ENCODE measurements at regions not wholly inside any gene's neighbourhood (a gene's known extent, or its start where the extent isn't known, plus 50 kb on each side); places are given as distances from the start of the nearest gene placed in this dataset.

- ATAC-seq = no peak
- TF ChIP-seq GLIS3 (CRISPR knock-in tag; IDR thresholded peaks at IDR 0.05) = no peak
- TF ChIP-seq ZFP30 (CRISPR knock-in tag; IDR thresholded peaks at IDR 0.05) = no peak
- no peak for TF ChIP-seq ARNTL (CRISPR knock-in tag; IDR thresholded peaks at IDR 0.05; ENCODE audit: borderline replicate concordance, low read depth)
- TF ChIP-seq CSRNP3 (CRISPR knock-in tag; IDR thresholded peaks at IDR 0.05) = no peak
- no peak for TF ChIP-seq CREB5 (CRISPR knock-in tag; IDR thresholded peaks at IDR 0.05; ENCODE audit: low read depth)
- no peak for TF ChIP-seq ZC3H10 (CRISPR knock-in tag; IDR thresholded peaks at IDR 0.05)
- no peak for TF ChIP-seq ZFP3 (CRISPR knock-in tag; IDR thresholded peaks at IDR 0.05)
- TF ChIP-seq ZNF565 (CRISPR knock-in tag; conservative IDR thresholded peaks at IDR 0.05; ENCODE audit: low read depth) = no peak
- TF ChIP-seq CSDC2 (CRISPR knock-in tag; IDR thresholded peaks at IDR 0.05) = no peak
- no peak for TF ChIP-seq ESRRG (CRISPR knock-in tag; IDR thresholded peaks at IDR 0.05)
- no peak for TF ChIP-seq ISL1 (CRISPR knock-in tag; IDR thresholded peaks at IDR 0.05)
- no peak for TF ChIP-seq ZNF70 (CRISPR knock-in tag; IDR thresholded peaks at IDR 0.05)
- TF ChIP-seq SNAI2 (CRISPR knock-in tag; IDR thresholded peaks at IDR 0.05) = no peak
- no peak for TF ChIP-seq PPARA (CRISPR knock-in tag; IDR thresholded peaks at IDR 0.05; ENCODE audit: borderline replicate concordance)
- no peak for TF ChIP-seq TCF4 (CRISPR knock-in tag; IDR thresholded peaks at IDR 0.05; ENCODE audit: borderline replicate concordance)
Observed at GRCh38 chr1:73813716-73814115, 384.3 kb downstream of the LRRIQ3 start.

GRCh38 chr1:73813236-73813635, 384.7 kb downstream of the LRRIQ3 start:
- TF ChIP-seq ZNF70 (CRISPR knock-in tag; IDR thresholded peaks at IDR 0.05) = no peak
- TF ChIP-seq ARNTL (CRISPR knock-in tag; IDR thresholded peaks at IDR 0.05; ENCODE audit: borderline replicate concordance, low read depth) = no peak
- TF ChIP-seq POU6F1 (CRISPR knock-in tag; IDR thresholded peaks at IDR 0.05; ENCODE audit: borderline replicate concordance, low read depth) = no peak
- no peak for TF ChIP-seq CSDC2 (CRISPR knock-in tag; IDR thresholded peaks at IDR 0.05)
- TF ChIP-seq SNAI2 (CRISPR knock-in tag; IDR thresholded peaks at IDR 0.05) = no peak
- TF ChIP-seq TCF4 (CRISPR knock-in tag; IDR thresholded peaks at IDR 0.05; ENCODE audit: borderline replicate concordance) = no peak
- no peak for TF ChIP-seq CSRNP3 (CRISPR knock-in tag; IDR thresholded peaks at IDR 0.05)
- no peak for TF ChIP-seq ZC3H10 (CRISPR knock-in tag; IDR thresholded peaks at IDR 0.05)
- no peak for TF ChIP-seq ESRRG (CRISPR knock-in tag; IDR thresholded peaks at IDR 0.05)
- no peak for TF ChIP-seq PPARA (CRISPR knock-in tag; IDR thresholded peaks at IDR 0.05; ENCODE audit: borderline replicate concordance)
- ATAC-seq = no peak

GRCh38 chr1:73811798-73812197, 386.2 kb downstream of the LRRIQ3 start:
- ATAC-seq = no peak

GRCh38 chr1:73804935-73805334, 393.0 kb downstream of the LRRIQ3 start:
- ATAC-seq = no peak
- no peak for TF ChIP-seq ZFP3 (CRISPR knock-in tag; IDR thresholded peaks at IDR 0.05)
- no peak for TF ChIP-seq ZNF8 (CRISPR knock-in tag; IDR thresholded peaks at IDR 0.05)
- no peak for TF ChIP-seq ARNTL (CRISPR knock-in tag; IDR thresholded peaks at IDR 0.05; ENCODE audit: borderline replicate concordance, low read depth)
- no peak for TF ChIP-seq ZNF565 (CRISPR knock-in tag; conservative IDR thresholded peaks at IDR 0.05; ENCODE audit: low read depth)
- TF ChIP-seq OSR1 (CRISPR knock-in tag; IDR thresholded peaks at IDR 0.05) = no peak
- no peak for TF ChIP-seq ZC3H10 (CRISPR knock-in tag; IDR thresholded peaks at IDR 0.05)
- no peak for TF ChIP-seq PATZ1 (CRISPR knock-in tag; IDR thresholded peaks at IDR 0.05; ENCODE audit: borderline replicate concordance)
- TF ChIP-seq ZNF70 (CRISPR knock-in tag; IDR thresholded peaks at IDR 0.05) = no peak
- TF ChIP-seq TSHZ2 (CRISPR knock-in tag; IDR thresholded peaks at IDR 0.05) = no peak
- no peak for TF ChIP-seq SNAI2 (CRISPR knock-in tag; IDR thresholded peaks at IDR 0.05)
- no peak for TF ChIP-seq GLIS3 (CRISPR knock-in tag; IDR thresholded peaks at IDR 0.05)
- TF ChIP-seq TCF4 (CRISPR knock-in tag; IDR thresholded peaks at IDR 0.05; ENCODE audit: borderline replicate concordance) = no peak
- no peak for TF ChIP-seq TOX (CRISPR knock-in tag; IDR thresholded peaks at IDR 0.05; ENCODE audit: borderline replicate concordance)
- no peak for TF ChIP-seq BACH2 (CRISPR knock-in tag; IDR thresholded peaks at IDR 0.05; ENCODE audit: borderline replicate concordance)
- TF ChIP-seq ESRRG (CRISPR knock-in tag; IDR thresholded peaks at IDR 0.05) = no peak
- no peak for TF ChIP-seq CSDC2 (CRISPR knock-in tag; IDR thresholded peaks at IDR 0.05)

More at GRCh38 chr1:73811798-73812197, 386.2 kb downstream of the LRRIQ3 start:
- TF ChIP-seq ZFP30 (CRISPR knock-in tag; IDR thresholded peaks at IDR 0.05) (no peak), OSR1 (CRISPR knock-in tag; IDR thresholded peaks at IDR 0.05) (no peak), TCF4 (CRISPR knock-in tag; IDR thresholded peaks at IDR 0.05; ENCODE audit: borderline replicate concordance) (no peak), PPARA (CRISPR knock-in tag; IDR thresholded peaks at IDR 0.05; ENCODE audit: borderline replicate concordance) (no peak), ZNF70 (CRISPR knock-in tag; IDR thresholded peaks at IDR 0.05) (no peak), BACH2 (CRISPR knock-in tag; IDR thresholded peaks at IDR 0.05; ENCODE audit: borderline replicate concordance) (no peak), ZFP3 (CRISPR knock-in tag; IDR thresholded peaks at IDR 0.05) (no peak), ZNF8 (CRISPR knock-in tag; IDR thresholded peaks at IDR 0.05) (no peak), CSDC2 (CRISPR knock-in tag; IDR thresholded peaks at IDR 0.05) (no peak)
